Breast epithelium (tissue), 3 donors: ENCODE measurements at regions not wholly inside any gene's neighbourhood (a gene's known extent, or its start where the extent isn't known, plus 50 kb on each side); places are given as distances from the start of the nearest gene placed in this dataset.

ENCODE experiments used
- POLR2AphosphoS5 ChIP-seq, 3 donors: sonication (generic); formaldehyde crosslinking; IDR thresholded peaks; one replicate each; pipeline ENCODE4 v1.6.1; 2017; ENCODE audit warnings: antibody characterized with exemption in 3 of 3
- TF ChIP-seq, protein P1 (sequence below), 3 donors: fragments of 450-650 bp; IDR thresholded peaks; one replicate each; pipeline ENCODE4 v1.5.1; 2016 to 2017; ENCODE audit warnings: antibody characterized with exemption in 3 of 3, mild to moderate bottlenecking in 3 of 3, moderate library complexity in 3 of 3

DNA sequence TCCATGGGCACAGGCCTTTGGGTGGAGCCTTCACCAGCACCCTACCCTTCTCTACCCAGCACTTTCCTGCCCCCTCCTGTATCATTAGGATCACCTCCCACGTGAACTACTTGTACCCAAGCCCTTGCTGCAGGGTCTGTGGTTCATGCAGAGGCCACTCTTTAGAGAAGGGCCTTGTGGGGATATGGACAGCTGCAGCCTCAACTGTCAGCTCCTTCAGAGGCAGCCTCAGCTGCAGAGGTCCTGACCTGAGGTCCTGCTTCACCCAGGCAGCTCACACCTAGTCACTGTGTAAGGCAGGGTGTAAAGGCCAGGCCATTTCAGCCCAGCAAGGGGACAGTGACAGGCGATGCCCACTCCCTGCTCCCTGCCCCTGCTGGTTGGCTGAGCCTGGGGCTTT is 448.6 kb upstream of the PROK2 start:
- no peak for TF ChIP-seq POLR2AphosphoS5 (IDR thresholded peaks at IDR 0.05)
- TF ChIP-seq, protein P1, sequence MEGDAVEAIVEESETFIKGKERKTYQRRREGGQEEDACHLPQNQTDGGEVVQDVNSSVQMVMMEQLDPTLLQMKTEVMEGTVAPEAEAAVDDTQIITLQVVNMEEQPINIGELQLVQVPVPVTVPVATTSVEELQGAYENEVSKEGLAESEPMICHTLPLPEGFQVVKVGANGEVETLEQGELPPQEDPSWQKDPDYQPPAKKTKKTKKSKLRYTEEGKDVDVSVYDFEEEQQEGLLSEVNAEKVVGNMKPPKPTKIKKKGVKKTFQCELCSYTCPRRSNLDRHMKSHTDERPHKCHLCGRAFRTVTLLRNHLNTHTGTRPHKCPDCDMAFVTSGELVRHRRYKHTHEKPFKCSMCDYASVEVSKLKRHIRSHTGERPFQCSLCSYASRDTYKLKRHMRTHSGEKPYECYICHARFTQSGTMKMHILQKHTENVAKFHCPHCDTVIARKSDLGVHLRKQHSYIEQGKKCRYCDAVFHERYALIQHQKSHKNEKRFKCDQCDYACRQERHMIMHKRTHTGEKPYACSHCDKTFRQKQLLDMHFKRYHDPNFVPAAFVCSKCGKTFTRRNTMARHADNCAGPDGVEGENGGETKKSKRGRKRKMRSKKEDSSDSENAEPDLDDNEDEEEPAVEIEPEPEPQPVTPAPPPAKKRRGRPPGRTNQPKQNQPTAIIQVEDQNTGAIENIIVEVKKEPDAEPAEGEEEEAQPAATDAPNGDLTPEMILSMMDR (IDR thresholded peaks at IDR 0.05), result no peak
